ENCODE measurements at regions not wholly inside any gene's neighbourhood (a gene's known extent, or its start where the extent isn't known, plus 50 kb on each side); places are given as distances from the start of the nearest gene placed in this dataset.

DNA sequence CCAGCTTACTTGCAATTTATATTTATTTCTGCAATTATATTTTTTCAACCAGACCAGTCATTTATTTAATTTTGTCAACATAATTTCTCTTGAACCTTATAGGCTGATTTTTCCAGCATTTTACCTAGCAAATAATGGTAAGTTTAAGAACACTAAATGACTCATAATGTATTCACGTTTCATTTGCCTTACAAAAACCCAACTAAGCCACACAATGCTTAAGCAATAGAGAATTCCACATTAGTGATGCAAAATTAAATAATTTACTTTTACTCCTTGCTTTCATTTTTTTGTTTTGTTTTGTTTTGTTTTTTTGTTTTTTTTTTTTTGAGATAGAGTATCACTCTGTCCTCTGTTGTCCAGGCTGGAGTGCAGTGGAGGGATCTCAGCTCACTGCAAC is 110.4 kb upstream of the VRK2 start:
- H3K36me3 Mint-ChIP-seq (ENCODE audit: insufficient read depth, unreplicated experiment): no peaks in the 10 kb centered on the region
- TF ChIP-seq, protein P1, sequence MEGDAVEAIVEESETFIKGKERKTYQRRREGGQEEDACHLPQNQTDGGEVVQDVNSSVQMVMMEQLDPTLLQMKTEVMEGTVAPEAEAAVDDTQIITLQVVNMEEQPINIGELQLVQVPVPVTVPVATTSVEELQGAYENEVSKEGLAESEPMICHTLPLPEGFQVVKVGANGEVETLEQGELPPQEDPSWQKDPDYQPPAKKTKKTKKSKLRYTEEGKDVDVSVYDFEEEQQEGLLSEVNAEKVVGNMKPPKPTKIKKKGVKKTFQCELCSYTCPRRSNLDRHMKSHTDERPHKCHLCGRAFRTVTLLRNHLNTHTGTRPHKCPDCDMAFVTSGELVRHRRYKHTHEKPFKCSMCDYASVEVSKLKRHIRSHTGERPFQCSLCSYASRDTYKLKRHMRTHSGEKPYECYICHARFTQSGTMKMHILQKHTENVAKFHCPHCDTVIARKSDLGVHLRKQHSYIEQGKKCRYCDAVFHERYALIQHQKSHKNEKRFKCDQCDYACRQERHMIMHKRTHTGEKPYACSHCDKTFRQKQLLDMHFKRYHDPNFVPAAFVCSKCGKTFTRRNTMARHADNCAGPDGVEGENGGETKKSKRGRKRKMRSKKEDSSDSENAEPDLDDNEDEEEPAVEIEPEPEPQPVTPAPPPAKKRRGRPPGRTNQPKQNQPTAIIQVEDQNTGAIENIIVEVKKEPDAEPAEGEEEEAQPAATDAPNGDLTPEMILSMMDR (IDR thresholded peaks at IDR 0.05; ENCODE audit: unreplicated experiment): no peak
- no peaks in the 10 kb centered on the region for H3K4me1 Mint-ChIP-seq (ENCODE audit: low read depth, unreplicated experiment)
- H3K4me3 Mint-ChIP-seq (ENCODE audit: low read depth, unreplicated experiment): no peak overlapping the region
- no peak for DNase-seq
- H3K27me3 Mint-ChIP-seq (ENCODE audit: unreplicated experiment): no peaks in the 10 kb centered on the region
- no peak overlapping the region for H3K27ac Mint-ChIP-seq (ENCODE audit: unreplicated experiment)
- intact Hi-C loops (cut with micrococcal nuclease; ENCODE audit: unreplicated experiment): no loop called here
- CTCF ChIA-PET: no interaction called here
- BruUV-seq (replicated peaks): no TSS peak
- H3K9me3 Mint-ChIP-seq (ENCODE audit: low read depth, unreplicated experiment): peaks cover 13% of the 10 kb centered on the region

DNA sequence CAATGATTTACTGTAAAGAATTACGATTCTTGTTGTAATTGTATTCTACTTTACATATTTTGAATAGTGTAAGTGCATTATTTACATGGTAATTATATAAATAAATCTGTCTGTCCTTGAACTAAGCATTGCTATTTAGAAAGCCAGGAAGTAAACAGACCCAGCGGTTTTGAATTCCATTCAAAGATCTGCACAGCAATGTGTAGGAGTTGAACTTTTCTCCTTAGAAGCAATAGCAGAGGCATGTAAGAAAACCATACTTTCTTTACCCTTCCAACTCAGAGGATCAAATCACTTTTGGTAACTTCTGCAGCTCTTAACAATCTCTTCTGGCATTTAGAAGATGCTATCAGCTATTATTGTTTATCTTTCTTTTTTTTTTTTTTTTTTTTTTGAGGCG is 109.2 kb upstream of the VRK2 start:
- H3K4me1 Mint-ChIP-seq (ENCODE audit: low read depth, unreplicated experiment): no peaks in the 10 kb centered on the region
- TF ChIP-seq, protein P1 (IDR thresholded peaks at IDR 0.05; ENCODE audit: unreplicated experiment): no peak
- H3K36me3 Mint-ChIP-seq (ENCODE audit: insufficient read depth, unreplicated experiment): no peaks in the 10 kb centered on the region
- no peak overlapping the region for H3K27ac Mint-ChIP-seq (ENCODE audit: unreplicated experiment)
- no TSS peak for BruUV-seq (replicated peaks)
- no peak overlapping the region for H3K4me3 Mint-ChIP-seq (ENCODE audit: low read depth, unreplicated experiment)
- no peaks in the 10 kb centered on the region for H3K27me3 Mint-ChIP-seq (ENCODE audit: unreplicated experiment)
- H3K9me3 Mint-ChIP-seq (ENCODE audit: low read depth, unreplicated experiment): peaks cover 9% of the 10 kb centered on the region
- no peak for DNase-seq
- CTCF ChIA-PET: interaction anchor here (0.9 kb wide), 1 partner anchor 12 kb away, joined by 3 read pairs; no protein-coding TSS in a partner anchor
- intact Hi-C loops (cut with micrococcal nuclease; ENCODE audit: unreplicated experiment): no loop called here

DNA sequence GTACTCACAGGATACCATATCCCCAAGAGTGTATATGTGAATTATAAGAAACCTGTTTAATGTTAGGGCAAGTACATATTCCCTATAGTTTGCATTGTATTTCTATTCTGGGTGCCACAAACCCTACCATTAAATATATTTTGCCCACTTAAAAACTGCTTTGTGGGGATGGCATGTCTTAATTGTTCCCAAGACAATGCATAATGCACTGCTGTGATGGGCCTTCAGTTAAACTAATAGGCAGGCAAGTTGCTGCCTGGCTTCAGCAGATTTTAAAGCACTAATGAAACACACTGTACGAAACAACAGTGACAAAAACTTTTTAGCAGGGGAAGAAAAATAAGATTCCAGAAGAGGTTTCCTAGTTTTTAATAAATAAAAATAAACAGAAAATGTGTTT is 104.8 kb upstream of the VRK2 start:
- H3K4me1 Mint-ChIP-seq (ENCODE audit: low read depth, unreplicated experiment): peaks cover 8% of the 10 kb centered on the region
- H3K36me3 Mint-ChIP-seq (ENCODE audit: insufficient read depth, unreplicated experiment): no peaks in the 10 kb centered on the region
- BruUV-seq (replicated peaks): no TSS peak
- no peak overlapping the region for H3K27ac Mint-ChIP-seq (ENCODE audit: unreplicated experiment)
- H3K9me3 Mint-ChIP-seq (ENCODE audit: low read depth, unreplicated experiment): no peaks in the 10 kb centered on the region
- no peak overlapping the region for H3K4me3 Mint-ChIP-seq (ENCODE audit: low read depth, unreplicated experiment)
- no peaks in the 10 kb centered on the region for H3K27me3 Mint-ChIP-seq (ENCODE audit: unreplicated experiment)
- intact Hi-C loops (cut with micrococcal nuclease; ENCODE audit: unreplicated experiment): no loop called here
- CTCF ChIA-PET: no interaction called here
- TF ChIP-seq, protein P1 (IDR thresholded peaks at IDR 0.05; ENCODE audit: unreplicated experiment): no peak
- no peak for DNase-seq

DNA sequence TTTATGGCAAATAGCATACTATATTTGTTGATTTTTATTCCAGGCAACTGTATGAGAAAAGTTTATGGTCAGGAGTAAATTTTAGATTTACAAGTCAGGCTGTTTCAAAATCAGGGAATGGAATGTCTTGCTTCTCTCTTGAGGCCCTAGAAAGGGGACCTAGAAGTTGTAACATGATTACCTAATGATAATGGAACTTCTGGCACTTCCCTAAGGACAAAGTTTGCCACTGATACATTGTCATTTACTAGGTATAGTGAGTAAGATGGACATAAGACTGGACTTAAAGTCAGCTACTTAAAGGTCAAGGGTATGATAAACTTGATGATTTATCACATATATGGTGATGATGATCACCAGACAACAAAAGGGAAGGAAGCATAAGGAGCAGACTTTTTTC is 103.3 kb upstream of the VRK2 start:
- no peak overlapping the region for H3K27ac Mint-ChIP-seq (ENCODE audit: unreplicated experiment)
- no TSS peak for BruUV-seq (replicated peaks)
- no peak overlapping the region for H3K4me3 Mint-ChIP-seq (ENCODE audit: low read depth, unreplicated experiment)
- TF ChIP-seq, protein P1 (IDR thresholded peaks at IDR 0.05; ENCODE audit: unreplicated experiment): no peak
- H3K9me3 Mint-ChIP-seq (ENCODE audit: low read depth, unreplicated experiment): no peaks in the 10 kb centered on the region
- H3K36me3 Mint-ChIP-seq (ENCODE audit: insufficient read depth, unreplicated experiment): no peaks in the 10 kb centered on the region
- DNase-seq: no peak
- H3K27me3 Mint-ChIP-seq (ENCODE audit: unreplicated experiment): no peaks in the 10 kb centered on the region
- intact Hi-C loops (cut with micrococcal nuclease; ENCODE audit: unreplicated experiment): no loop called here
- CTCF ChIA-PET: no interaction called here
- H3K4me1 Mint-ChIP-seq (ENCODE audit: low read depth, unreplicated experiment): peaks cover 8% of the 10 kb centered on the region

DNA sequence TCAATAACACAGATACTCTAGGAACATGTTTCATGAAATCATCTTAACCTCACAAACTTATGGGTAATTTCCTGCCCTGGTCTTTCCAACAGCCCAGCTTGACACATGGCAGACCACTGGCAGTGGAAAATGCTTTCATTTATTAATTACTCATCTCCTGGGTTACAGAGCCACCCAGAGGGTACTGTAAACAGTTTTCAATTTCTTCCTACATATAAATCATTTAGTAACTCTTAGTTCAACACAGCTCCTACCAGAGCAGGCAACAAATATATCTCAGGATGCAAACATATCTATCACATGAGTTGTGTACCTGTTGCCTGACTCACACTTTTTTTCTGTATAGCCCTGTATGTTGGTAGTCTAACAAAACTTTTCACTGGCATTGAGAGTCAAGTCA is 99.2 kb upstream of the VRK2 start:
- intact Hi-C loops (cut with micrococcal nuclease; ENCODE audit: unreplicated experiment): no loop called here
- CTCF ChIA-PET: no interaction called here
- H3K27ac Mint-ChIP-seq (ENCODE audit: unreplicated experiment): no peak overlapping the region
- no peaks in the 10 kb centered on the region for H3K9me3 Mint-ChIP-seq (ENCODE audit: low read depth, unreplicated experiment)
- TF ChIP-seq, protein P1 (IDR thresholded peaks at IDR 0.05; ENCODE audit: unreplicated experiment): no peak
- H3K4me3 Mint-ChIP-seq (ENCODE audit: low read depth, unreplicated experiment): no peak overlapping the region
- H3K27me3 Mint-ChIP-seq (ENCODE audit: unreplicated experiment): no peaks in the 10 kb centered on the region
- BruUV-seq (replicated peaks): no TSS peak
- H3K4me1 Mint-ChIP-seq (ENCODE audit: low read depth, unreplicated experiment): peaks cover 8% of the 10 kb centered on the region
- no peaks in the 10 kb centered on the region for H3K36me3 Mint-ChIP-seq (ENCODE audit: insufficient read depth, unreplicated experiment)
- no peak for DNase-seq

Measured in Calu3 (cell line).